Ishikawa (cell line): ENCODE measurements at regions not wholly inside any gene's neighbourhood (a gene's known extent, or its start where the extent isn't known, plus 50 kb on each side); places are given as distances from the start of the nearest gene placed in this dataset.

ENCODE experiments used
- TEAD4 ChIP-seq: IDR thresholded peaks from 2 replicates; pipeline ENCODE4 v1.6.1; 2012
- USF1 ChIP-seq: IDR thresholded peaks from 2 replicates; pipeline ENCODE4 v1.6.1; 2012

GRCh38 chr7:69129524-69129923 lies 468.8 kb upstream of the AUTS2 start:
- TF ChIP-seq USF1 (no peak), TEAD4 (no peak)
